NCI-H2196 treated with DMSO at 0.1 percent for 48 hours (cell line): ENCODE measurements at regions not wholly inside any gene's neighbourhood (a gene's known extent, or its start where the extent isn't known, plus 50 kb on each side); places are given as distances from the start of the nearest gene placed in this dataset.
"Not testable (repeated sequence)": the region's sequence is repeated elsewhere in the genome, so short reads cannot be mapped to it uniquely, and the experiment has no call there.

Experiments
- DNase-seq: peaks from one replicate; lab custom pipeline; 2025; ENCODE audit not compliant: unreplicated experiment; lab: John Stamatoyannopoulos, UW

DNA sequence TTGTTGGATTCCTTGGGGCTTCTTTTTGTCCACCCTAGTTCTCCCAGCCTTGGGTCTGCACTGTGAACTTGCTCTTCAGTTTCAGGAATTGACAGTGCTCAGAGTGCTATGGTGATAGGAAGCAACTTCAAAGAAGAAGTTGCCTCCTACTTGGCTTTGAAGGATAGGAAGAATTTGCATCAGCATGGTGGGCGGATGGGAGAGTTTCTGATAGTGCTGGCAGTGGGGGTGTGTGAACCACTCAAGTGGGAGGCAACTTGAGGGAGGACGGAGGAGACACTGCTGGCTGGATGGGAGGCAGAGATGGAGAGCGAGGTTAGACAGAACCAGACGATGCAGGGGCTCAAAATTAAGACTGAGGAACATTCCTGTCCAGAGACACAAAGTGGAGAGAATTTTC is 164.4 kb upstream of the SKOR2 start:
- no peak for DNase-seq

DNA sequence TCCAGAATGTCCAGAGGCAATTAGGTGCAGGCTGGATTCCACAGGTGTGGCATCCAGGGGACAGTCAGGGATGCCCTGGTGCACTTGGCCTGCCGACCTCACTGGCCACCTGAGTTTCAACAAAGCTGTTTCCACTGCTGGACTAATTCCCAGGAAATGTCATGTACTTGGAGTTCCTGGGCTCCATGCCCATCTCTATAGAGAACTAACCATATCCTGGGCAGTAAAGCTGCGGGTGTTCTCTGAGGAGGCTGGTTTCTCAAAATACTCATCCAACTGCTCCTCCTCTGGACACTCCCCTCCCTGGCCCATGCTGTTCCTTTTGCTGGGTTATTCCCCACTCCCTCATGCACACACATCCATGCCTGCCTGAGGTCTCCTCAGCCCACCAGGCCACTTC is 161.9 kb upstream of the SKOR2 start:
- DNase-seq, result no peak

DNA sequence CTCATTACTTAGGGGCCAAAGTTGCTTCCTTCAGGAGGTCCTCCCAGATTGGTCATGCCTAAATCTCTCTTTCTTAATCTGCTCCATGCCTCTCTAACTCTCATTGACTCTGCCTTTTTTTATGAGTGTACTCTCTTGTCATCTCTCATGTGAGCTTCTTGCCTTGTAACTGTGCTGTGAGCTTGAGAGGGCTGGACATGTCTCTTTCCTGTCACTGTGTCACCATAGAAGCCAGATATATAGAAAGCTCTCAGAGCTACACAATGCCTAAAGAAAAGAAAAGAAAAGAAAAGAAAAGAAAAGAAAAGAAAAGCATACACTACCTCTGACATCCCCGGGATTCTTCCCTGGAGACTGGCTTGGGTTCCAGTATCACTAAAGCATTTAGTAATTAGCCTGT is 161.5 kb upstream of the SKOR2 start:
- no peak for DNase-seq

DNA sequence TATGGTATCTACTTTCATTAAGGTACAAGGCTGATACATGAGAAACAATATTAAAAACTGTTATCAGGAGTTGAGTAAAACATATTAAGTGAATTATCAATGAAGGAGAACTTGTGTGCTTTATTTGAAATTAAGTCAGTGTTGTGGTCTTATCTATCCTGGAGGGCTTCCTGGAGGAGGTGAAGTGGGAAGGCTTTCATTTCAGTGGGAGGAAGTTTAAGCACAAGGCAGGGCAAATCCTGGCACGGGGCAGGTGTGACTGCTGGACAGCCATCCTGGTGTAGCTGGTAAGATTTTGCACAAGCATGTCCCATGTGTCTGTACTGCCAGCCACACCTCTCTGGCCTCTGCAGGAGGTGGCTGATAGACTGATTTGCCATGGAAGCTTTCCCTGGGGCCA is 159.7 kb upstream of the SKOR2 start:
- no peak for DNase-seq

DNA sequence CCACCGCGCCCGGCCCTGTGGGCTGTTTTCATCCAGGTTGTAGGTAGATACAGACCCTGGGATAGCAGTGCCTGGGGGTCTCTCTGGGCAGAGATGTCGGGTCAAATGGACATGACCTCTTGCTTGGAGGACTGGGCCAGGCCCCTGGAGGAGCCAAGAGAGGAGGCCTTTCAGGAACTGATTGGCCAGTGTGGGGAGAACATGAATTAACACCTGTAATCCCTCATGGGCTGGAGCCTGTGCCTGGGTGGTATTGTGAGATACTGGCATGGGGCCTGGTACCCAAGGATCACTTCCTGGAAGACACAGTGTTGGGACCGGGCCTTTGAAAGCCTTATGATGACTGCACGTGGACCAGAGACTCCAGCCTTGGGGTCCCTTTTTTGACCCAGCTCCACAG is 158.7 kb upstream of the SKOR2 start:
- DNase-seq, result no peak

DNA sequence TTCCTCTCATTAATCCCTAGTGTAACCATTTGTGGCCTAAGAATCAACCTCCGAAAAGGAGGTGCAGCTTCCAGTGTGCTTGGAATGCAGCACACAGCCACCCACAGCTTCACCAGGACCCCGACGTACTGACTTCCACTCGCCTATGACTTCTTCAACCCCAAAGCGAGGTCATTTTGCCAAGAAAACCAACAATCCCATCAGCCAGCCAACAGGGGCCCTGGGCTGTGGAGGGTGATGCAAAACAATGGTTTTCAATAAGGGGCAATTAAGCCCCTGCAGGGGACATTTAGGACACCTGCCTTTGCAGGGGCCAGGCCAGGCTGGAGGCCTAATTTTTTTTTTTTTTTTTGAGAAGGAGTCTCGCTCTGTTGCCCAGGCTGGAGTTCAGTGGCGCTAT is 158.1 kb upstream of the SKOR2 start:
- DNase-seq, result no peak

DNA sequence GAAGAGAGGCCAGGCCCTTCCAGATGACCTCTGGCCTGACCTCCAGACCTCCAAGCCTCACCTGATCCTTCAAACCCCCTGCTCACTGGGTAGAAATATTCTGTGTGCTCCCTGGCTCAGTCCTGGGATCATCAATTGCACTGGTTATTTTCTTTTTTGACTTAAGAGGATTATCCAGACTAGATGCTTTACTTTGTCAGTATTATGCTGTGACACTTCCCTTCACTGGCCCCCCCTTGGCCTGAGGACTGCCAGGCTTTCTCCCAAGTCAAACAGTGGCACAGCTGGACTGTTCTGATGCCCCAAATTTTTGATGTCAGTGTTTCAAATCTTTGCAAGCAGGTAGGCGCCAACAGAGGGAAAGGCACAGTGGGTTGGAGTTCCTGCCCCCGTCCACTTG is 156.3 kb upstream of the SKOR2 start:
- no peak for DNase-seq

DNA sequence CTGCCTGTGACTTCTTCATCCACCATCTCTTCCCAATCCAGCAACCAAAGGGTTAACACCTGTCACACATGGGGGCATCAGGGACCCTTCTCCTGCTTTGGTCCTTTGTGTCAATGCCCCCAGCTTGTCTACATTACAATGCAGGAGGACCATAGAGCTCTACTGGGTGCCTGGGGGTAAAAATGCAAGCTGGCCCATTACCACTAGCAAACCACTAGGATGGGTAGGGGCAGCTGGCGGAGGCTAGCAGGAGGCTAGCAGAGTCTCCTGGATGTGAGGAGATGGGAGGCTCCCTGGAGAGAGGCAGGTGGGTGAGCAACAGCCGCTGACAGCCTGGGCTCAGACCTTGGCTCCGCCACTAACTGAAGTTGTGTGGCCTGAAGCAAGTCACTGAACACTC is 153.4 kb upstream of the SKOR2 start:
- no peak for DNase-seq

DNA sequence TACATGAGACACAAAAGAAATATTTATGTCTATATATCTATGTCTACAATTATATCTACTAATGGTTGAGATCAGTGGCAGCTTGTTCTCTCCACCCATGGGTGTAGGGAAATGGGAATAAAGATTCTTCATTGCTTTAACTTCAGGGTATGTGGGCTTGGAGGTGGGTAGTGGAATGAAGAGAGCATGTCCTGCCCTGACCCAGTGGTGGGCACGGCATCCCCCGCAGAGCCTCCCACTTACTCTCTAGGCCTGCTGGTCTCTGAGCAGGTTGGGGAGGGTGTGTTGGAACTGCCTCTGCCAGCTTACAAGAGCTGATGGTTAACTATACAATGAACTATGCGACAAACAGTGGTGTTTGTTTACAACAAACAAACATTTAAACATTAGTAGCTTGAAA is 152.5 kb upstream of the SKOR2 start:
- DNase-seq, result no peak

DNA sequence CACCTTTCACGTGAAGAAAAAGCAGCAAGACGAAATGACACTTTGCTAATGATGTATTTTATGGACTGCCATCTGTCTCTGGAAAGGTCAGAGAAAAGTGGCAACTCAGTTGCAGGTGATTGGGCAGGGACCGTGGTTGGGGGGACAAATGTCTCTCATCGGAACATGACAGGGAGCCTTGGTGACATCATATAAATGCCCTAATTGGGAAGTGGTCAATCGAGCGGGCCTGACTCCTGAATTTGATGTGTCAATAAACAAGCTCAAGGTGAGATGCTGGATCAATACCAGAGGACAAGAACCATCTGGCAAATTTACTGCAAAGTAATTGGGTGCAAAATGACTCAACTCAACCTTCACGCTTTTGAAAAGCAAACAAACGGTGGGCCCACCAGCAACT is 151.9 kb upstream of the SKOR2 start:
- DNase-seq, result no peak

DNA sequence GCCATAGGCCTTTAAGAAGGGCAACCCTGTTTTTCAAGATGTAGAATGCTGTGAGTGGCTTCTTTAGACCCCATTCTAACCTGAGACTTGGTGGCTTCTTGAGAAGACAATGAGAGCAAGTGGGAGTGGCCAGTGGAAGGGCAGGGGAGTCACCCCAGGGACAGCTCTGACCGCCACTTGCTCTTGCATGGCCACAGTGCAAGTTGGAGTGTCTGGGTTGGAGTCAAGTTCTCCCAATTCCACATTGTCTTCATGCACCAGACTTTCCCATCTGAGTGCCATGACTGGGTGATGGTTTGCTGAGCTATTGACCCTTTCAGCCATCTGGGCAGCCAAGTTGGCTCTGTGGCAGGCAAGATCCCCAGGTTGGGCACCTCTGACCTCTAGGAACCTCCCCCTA is 148.0 kb upstream of the SKOR2 start:
- DNase-seq, result no peak

DNA sequence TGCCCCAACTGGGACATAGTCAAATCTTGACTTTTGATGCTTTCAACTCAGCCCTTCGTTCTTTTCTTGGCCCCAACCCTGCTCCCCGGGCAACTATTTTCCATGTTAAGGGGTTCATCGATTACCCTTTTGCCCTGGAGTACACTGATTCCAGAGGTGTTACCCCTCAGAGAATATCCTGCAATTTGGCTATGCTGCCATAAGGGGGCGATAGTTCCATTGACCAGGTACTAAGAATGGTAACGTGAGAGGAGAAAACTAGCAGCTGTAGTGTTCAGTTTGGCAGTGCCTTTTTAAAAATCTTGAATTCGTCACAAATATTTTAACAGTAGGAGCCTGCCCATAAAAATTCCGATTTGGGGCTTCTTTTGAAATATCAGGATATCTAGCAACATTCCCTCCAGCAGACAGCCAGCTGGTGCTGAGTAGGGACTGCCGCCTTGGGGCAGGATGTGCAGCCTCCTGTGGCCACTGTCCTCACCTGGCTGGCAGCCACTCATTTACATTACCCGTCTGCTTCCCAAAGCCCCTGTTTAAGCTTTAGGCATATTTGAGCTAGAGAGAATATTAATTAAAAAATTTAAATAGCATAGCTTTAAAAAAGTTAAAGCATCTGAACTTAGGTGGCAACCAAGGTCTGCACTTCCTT is 146.3 kb upstream of the SKOR2 start:
- no peak for DNase-seq

DNA sequence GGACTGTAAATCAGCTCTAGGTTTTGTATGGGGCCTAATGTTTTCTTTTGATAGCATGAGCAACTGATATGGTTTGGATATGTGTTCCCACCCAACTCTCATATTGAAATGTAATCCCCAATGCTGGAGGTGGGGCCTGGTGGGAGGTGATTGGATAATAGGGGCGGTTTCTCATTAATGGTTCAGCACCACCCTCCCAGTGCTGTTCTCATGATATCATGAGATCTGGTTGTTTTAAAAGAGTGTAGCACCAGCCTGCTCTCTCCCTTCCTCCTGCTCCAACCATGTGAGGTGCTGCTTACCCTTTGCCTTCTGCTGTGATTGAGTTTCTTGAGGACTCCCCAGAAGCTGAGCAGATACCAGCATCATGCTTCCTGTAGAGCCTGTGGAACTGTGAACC is 140.2 kb upstream of the SKOR2 start:
- DNase-seq, result no peak

DNA sequence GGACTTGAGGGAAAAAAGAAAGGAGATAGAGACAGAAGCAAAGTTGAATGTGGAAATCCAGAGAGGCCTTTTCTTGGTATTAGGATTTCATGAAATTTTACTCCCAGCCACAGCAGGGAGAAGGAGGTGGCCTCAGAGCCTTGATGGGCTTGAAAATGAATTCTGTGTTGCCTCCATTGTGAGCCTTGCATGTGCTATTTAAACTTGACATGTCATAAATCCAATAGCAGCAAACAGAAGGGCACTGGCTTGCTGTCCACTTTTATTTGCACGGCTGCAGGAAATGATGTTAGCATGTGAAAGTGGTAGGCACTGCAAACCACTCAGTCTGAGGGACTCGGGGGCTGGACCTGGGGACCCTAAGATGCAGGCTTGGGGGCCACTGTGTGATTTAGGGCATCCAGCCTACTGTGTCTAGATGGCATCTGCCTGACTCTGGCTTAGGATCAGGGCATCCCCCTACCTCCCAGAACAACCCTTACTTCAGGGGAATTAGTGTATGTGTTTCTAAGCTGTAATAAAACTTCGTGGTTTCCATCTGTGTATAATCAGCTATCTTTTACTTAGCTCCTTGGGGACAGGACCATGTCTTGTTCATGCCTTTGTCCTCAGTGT is 139.1 kb upstream of the SKOR2 start:
- DNase-seq, result no peak

DNA sequence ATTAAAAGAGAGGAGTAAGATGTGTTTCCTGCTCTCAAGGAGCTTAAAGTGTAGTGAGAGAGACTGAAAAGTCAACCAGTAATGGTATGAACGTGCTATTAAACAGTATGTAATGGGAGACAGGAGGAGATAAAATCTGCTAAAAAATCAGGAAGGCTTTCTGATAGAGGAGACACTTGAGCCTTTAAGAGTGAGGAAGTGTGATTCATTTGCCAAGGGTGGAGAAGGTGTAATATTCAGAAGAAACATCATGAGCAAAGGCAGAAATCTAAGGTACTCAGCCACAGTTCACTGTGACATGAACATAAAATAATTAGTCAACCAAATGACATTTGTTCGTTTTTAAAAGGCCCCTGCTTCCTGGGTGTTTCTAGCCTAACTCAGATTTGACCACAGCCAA is 137.8 kb upstream of the SKOR2 start:
- no peak for DNase-seq

DNA sequence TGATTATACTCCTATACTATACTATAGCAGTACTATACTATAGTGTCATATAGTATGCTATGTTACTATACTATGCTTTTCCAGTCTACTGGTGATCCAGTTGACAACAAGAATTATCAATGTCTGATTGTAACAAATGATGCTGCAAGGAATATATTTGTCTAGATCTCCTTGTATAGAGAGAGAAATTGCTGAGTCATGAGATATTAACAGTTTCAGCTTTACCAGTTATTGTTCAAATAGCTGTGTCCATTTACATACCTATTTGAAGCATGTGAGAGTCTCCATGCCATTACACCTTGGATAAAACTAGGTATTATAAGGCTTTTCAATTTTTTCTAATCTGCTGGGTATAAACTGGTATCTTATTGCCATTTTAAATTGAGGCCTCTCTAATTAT is 136.4 kb upstream of the SKOR2 start:
- no peak for DNase-seq

DNA sequence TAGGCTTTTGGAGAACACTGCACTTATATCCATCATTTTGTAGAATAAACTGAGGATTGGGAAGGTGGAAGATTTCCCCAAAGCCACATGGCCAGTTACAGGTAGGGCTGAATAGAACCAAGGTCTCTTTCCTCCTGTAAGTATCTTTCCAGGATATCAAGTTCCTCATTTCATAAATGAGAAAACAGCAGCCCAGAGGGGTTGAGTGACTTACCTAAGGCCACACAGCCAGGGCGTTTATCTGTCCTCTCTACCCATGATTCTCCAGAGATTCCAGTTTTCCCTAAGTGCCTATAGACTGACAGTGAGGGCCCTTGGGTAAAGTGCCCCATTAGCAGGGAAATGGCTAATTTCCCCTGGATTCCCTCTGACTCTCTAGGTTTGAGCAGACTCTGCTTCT is 132.3 kb upstream of the SKOR2 start:
- no peak for DNase-seq

DNA sequence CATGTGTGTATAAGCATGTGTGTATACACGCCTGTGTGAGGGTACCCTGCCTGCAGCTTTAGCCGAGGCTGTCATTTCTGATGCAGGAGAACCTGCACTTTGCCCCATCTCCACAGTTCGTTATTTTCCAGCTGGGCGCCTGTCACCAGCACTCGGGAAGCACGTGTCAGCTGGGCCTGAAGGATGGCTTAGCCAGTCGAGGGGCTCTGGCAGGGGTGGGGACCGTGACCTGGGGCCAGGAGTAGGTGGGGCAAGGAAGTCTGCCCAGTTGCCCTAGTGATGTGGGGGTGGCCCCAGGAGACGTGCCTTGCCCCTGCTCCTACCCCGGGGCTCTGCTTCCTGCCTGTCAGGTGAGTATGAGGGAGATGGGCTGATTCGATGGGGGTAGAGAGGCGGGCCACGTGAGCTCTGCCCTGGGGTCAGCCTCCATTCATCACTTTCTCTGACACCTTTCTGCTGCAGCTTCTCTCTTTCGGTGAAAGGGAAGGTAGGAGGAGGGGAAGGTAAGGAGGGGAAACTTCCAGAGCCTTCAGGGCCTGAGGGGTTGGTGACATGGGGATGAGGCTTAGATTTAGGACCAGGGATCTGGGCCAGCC is 130.6 kb upstream of the SKOR2 start:
- DNase-seq, result no peak

DNA sequence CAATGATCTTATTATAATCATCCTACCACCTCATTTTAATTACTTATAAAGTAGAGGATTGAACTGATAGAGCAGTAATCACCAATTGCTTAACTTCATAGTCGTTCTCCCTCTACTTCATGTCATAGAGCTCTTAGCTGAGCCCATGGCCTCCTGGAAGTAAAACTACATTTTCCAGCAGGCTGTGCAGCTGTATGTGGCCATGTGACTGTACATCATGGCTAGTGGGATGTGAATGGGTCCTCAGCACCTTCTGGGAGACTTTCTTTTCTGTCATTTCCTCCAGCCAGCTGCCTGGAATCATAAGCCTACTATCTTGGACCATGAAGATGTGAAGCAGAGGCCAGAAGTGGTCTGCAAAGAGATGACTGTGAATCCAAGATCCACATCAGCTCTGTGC is 128.7 kb upstream of the SKOR2 start:
- DNase-seq, result no peak

DNA sequence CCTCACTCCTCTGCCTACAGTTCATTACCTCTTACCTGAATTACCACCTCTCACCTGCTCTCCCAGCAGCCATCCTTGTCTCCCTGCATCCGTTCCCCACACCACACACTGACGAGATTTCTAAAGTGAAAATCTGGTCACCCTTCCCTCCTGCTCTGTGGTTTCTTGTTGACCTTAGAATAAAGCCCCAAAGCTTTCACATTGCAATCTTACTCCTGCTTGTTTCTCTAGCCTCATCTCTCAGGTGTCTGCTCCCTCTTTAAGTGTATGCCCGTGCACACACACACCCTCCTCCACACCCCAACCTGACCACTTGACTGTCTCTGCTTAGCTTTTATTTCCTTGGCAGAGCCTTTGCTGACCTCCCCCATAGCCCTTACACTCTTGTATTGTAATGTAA is 122.0 kb upstream of the SKOR2 start:
- no peak for DNase-seq

DNA sequence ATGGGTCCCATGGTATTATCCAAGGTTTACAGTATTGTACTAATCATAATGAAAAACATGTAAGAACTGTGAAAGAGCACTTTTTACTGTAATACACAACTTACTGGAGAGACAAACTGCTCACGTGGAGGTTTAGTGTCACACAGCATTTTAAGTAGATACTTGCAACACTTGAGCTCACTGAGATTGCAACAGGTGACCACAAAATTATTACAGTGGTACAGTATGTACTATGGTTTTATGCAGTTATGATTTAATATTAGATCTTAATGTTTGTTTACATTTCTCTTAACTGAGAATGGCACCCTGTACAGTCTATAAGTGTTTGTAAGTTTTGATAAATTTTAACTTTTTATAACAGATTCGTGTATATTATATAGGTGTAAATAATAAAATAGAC is 118.6 kb upstream of the SKOR2 start:
- no peak for DNase-seq

DNA sequence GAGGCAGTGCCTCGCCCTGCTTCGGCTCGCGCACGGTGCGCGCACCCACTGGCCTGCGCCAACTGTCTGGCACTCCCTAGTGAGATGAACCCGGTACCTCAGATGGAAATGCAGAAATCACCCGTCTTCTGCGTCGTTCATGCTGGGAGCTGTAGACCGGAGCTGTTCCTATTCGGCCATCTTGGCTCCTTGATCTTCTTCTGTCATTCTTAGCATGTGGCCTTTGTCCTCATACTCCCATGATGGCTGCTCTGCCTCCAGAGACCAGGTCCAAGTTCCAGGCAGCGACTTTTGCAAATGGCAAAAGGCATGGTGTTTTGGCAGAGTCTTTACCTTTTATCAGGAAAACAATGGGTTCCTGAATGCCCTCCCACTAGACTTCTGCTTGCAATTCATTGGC is 102.6 kb upstream of the SKOR2 start:
- not testable (repeated sequence) for DNase-seq

DNA sequence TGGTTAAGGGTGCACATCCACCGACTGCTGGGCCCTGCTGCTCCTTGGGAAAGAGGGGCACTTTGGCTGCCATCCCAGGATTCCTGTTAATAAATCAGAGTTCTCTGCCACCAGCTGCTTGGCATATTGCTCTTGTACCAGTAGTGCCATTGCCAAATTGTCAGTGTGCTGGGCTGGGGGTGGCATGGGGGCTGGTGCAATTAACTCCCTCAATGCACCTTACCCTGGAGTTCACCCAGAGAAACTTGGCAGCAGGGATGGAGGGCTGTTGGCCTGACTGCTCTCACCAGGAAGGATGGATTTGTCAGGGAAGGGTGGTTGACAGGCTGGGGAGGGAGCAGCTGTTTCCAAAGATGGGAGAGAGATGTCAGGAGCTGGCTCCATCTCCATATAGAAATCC is 94.6 kb upstream of the SKOR2 start:
- no peak for DNase-seq
